Panc1 (cell line): ENCODE measurements at regions not wholly inside any gene's neighbourhood (a gene's known extent, or its start where the extent isn't known, plus 50 kb on each side); places are given as distances from the start of the nearest gene placed in this dataset.

ENCODE experiments used
- ATAC-seq: fragments of 200-7000 bp; cut with Tn5 transposase; 2 replicates; pipeline ENCODE4 v1.9.1; 2020; ENCODE audit warnings: mild to moderate bottlenecking, moderate library complexity
- BruUV-seq: library from RNA; stranded (reverse); fragments of 400-500 nt; replicated peaks from 2 replicates; lab custom pipeline; 2021; lab: Mats Ljungman, UMichigan
- CTCF ChIA-PET: fragments of 300-600 bp; sonication (Branson Sonifier 250); formaldehyde crosslinking; loops from one replicate; lab custom pipeline; 2022; ENCODE audit warnings: antibody characterized with exemption; lab: Charles Lee
- POLR2A ChIA-PET: fragments of 300-600 bp; sonication (Branson Sonifier 250); formaldehyde crosslinking; loops from one replicate; lab custom pipeline; 2022; ENCODE audit warnings: antibody characterized with exemption; lab: Charles Lee
- DNase-seq: peaks from one replicate; pipeline ENCODE4 v3.0.0-alpha.2; 2010; ENCODE audit warnings: low read depth, low spot score
- H3K27ac ChIP-seq: 2 replicates; pipeline ENCODE4 v1.5.1; 2011; ENCODE audit warnings: mild to moderate bottlenecking, low read length, inconsistent platforms
- H3K27me3 ChIP-seq: fragments of 200-500 bp; sonication (Bioruptor generic); 2 replicates; pipeline ENCODE4 v1.6.0; 2014; ENCODE audit warnings: low read length, inconsistent platforms; ENCODE audit not compliant: control insufficient read depth, insufficient read depth
- H3K36me3 ChIP-seq: fragments of 200-500 bp; sonication (Bioruptor generic); 2 replicates; pipeline ENCODE4 v1.5.1; 2014; ENCODE audit warnings: inconsistent platforms, mild to moderate bottlenecking, low read length, moderate library complexity; ENCODE audit not compliant: control insufficient read depth, insufficient read depth
- H3K4me1 ChIP-seq: 2 replicates; pipeline ENCODE4 v1.5.1; 2011; ENCODE audit warnings: inconsistent platforms, mild to moderate bottlenecking, low read length, moderate library complexity; ENCODE audit not compliant: control insufficient read depth, insufficient read depth
- H3K4me3 ChIP-seq, 2 experiments: 2 replicates each; pipeline ENCODE4 v1.5.1; 2011 to 2012; ENCODE audit warnings: low read depth in 2 of 2, low read length in 2 of 2, mild to moderate bottlenecking in 2 of 2, inconsistent platforms in 1 of 2, moderate library complexity in 1 of 2
- H3K9me3 ChIP-seq: fragments of 200-500 bp; sonication (Bioruptor generic); 2 replicates; pipeline ENCODE4 v1.5.1; 2014; ENCODE audit warnings: low read depth, mild to moderate bottlenecking, inconsistent platforms, low read length, moderate library complexity; ENCODE audit not compliant: control insufficient read depth, insufficient read depth
- CTCF ChIP-seq: fragments of 450-650 bp; IDR thresholded peaks from 2 replicates; pipeline ENCODE4 v1.5.1; 2017; ENCODE audit warnings: mild to moderate bottlenecking
- POLR2AphosphoS5 ChIP-seq: IDR thresholded peaks from 2 replicates; pipeline ENCODE4 v1.6.1; 2012; ENCODE audit warnings: mild to moderate bottlenecking, low read depth, low read length, moderate library complexity
- SIN3A ChIP-seq: IDR thresholded peaks from 2 replicates; pipeline ENCODE4 v1.6.1; 2012; ENCODE audit warnings: low read depth, mild to moderate bottlenecking, low read length, moderate library complexity, borderline replicate concordance; ENCODE audit not compliant: insufficient read depth
- TCF7L2 ChIP-seq: IDR thresholded peaks from 2 replicates; pipeline ENCODE4 v1.6.1; 2011; ENCODE audit warnings: mild to moderate bottlenecking, low read depth, low read length, inconsistent platforms
- in situ Hi-C: cut with HindIII; loops from 2 replicates; pipeline ENCODE4 v1.10.0; 2016; ENCODE audit warnings: low sequenced_read_pairs, low pct_unique_long_range_greater_than_20kb
- intact Hi-C: fragments of 100-400 bp; cut with micrococcal nuclease; formaldehyde crosslinking; loops from one replicate; pipeline ENCODE4 v1.10.0; 2022; ENCODE audit not compliant: unreplicated experiment
- TF ChIP-seq, protein P1 (sequence below), 2 experiments: IDR thresholded peaks; 2 replicates each; pipeline ENCODE4 v1.6.1; 2011 to 2012; ENCODE audit warnings: low read depth in 2 of 2, control low read depth in 1 of 2, low read length in 1 of 2, mild to moderate bottlenecking in 1 of 2, moderate library complexity in 1 of 2; ENCODE audit not compliant: insufficient read depth in 1 of 2

DNA sequence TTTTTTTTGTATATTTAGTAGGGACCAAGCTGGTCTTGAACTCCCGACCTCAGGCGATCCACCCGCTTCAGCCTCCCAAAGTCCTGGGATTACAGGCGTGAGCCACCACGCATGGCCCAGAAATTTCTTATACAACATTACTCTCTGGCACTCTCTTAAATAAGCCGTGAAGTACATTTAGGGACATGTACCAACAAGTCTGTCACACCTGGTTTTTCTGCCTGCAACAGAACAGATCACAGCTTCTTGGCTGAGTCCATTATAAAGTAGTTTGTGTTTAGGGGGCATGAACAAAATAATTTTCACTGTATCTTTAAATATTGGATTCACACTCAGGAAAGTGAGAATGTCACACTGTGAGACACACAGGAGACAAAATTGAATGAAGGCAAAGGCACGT is 1567.3 kb downstream of the SLITRK5 start:
- TF ChIP-seq TCF7L2 (no peak), SIN3A (no peak), POLR2AphosphoS5 (no peak), CTCF (no peak)
- TF ChIP-seq, protein P1, sequence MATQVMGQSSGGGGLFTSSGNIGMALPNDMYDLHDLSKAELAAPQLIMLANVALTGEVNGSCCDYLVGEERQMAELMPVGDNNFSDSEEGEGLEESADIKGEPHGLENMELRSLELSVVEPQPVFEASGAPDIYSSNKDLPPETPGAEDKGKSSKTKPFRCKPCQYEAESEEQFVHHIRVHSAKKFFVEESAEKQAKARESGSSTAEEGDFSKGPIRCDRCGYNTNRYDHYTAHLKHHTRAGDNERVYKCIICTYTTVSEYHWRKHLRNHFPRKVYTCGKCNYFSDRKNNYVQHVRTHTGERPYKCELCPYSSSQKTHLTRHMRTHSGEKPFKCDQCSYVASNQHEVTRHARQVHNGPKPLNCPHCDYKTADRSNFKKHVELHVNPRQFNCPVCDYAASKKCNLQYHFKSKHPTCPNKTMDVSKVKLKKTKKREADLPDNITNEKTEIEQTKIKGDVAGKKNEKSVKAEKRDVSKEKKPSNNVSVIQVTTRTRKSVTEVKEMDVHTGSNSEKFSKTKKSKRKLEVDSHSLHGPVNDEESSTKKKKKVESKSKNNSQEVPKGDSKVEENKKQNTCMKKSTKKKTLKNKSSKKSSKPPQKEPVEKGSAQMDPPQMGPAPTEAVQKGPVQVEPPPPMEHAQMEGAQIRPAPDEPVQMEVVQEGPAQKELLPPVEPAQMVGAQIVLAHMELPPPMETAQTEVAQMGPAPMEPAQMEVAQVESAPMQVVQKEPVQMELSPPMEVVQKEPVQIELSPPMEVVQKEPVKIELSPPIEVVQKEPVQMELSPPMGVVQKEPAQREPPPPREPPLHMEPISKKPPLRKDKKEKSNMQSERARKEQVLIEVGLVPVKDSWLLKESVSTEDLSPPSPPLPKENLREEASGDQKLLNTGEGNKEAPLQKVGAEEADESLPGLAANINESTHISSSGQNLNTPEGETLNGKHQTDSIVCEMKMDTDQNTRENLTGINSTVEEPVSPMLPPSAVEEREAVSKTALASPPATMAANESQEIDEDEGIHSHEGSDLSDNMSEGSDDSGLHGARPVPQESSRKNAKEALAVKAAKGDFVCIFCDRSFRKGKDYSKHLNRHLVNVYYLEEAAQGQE (IDR thresholded peaks at IDR 0.05; ENCODE audit: insufficient read depth in 1 of 2, low read depth in 2 of 2, low read length in 1 of 2), result no peak
- Histone ChIP-seq H3K36me3 (no peaks in the 10 kb centered on the region), H3K27me3 (no peaks in the 10 kb centered on the region), H3K4me3 (no peak overlapping the region), H3K9me3 (no peaks in the 10 kb centered on the region), H3K27ac (no peak overlapping the region), H3K4me1 (no peaks in the 10 kb centered on the region)
- no peak for ATAC-seq
- BruUV-seq, result no TSS peak
- in situ Hi-C loops (no loop called here), intact Hi-C loops (no loop called here)
- ChIA-PET POLR2A (no interaction called here), CTCF (no interaction called here)
- DNase-seq, result no peak

DNA sequence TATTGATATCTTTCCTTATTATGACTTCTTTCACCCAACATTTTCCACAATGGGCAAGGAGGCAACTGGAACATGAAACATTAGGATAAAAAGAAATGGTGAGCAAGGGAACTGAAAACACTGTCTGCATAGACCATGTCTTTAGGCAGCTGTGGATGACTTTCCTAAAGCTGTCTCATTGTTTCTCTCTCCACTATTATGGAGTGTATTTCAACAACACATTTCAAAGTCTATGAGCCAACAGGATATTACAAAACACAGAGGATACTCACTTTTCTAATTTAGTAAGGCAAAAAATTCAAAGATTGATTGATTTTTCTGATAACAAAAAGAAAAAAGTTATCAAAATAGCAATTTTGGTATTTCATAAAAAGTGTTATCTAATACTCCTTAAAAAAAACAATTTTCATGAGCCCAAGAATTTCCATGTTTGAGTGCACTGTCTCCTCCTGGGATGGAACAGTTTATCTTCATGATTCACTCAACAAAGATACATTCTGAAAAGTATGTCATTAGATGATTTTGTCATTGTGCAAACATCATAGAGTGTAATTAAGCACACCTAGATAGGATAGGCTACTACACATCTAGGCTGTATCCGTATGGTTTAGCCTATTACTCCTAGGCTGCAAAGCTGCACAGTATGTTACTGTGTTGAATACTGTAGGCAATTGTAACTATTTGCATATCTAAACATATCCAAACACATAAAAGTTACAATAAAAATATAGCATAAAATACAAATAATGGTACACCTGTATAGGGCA is 1568.4 kb downstream of the SLITRK5 start:
- POLR2A ChIA-PET, result no interaction called here
- intact Hi-C loops (no loop called here), in situ Hi-C loops (no loop called here)
- CTCF ChIA-PET, result no interaction called here
- no peaks in the 10 kb centered on the region for H3K36me3 ChIP-seq
- ATAC-seq (no peak), DNase-seq (no peak)
- H3K4me1 ChIP-seq, result no peaks in the 10 kb centered on the region
- no peaks in the 10 kb centered on the region for H3K9me3 ChIP-seq
- BruUV-seq, result no TSS peak
- no peaks in the 10 kb centered on the region for H3K27me3 ChIP-seq
- no peak overlapping the region for H3K27ac ChIP-seq
- TF ChIP-seq CTCF (no peak), POLR2AphosphoS5 (no peak), TCF7L2 (no peak), SIN3A (no peak)
- TF ChIP-seq, protein P1 (IDR thresholded peaks at IDR 0.05; ENCODE audit: insufficient read depth in 1 of 2, low read depth in 2 of 2, low read length in 1 of 2), result no peak
- no peak overlapping the region for H3K4me3 ChIP-seq
